BLaER1 treated with 17β-estradiol and CSF1 and Interleukin-3, amounts not matched to agents 10 nM and 100 nM (cell line): ENCODE measurements at regions not wholly inside any gene's neighbourhood (a gene's known extent, or its start where the extent isn't known, plus 50 kb on each side); places are given as distances from the start of the nearest gene placed in this dataset.
"Not testable (repeated sequence)": the region's sequence is repeated elsewhere in the genome, so short reads cannot be mapped to it uniquely, and the experiment has no call there.

Source experiments
- H3K27ac ChIP-seq, 11 experiments: shearing (Covaris generic); formaldehyde crosslinking; 2 replicates each; pipeline ENCODE4 v1.8.1; 2022
- H3K27me3 ChIP-seq, 11 experiments: shearing (Covaris generic); formaldehyde crosslinking; 2 replicates each; pipeline ENCODE4 v1.8.1; 2022
- H3K36me3 ChIP-seq, 11 experiments: shearing (Covaris generic); formaldehyde crosslinking; 2 replicates each; pipeline ENCODE4 v1.8.1; 2022
- H3K4me1 ChIP-seq, 10 experiments: shearing (Covaris generic); formaldehyde crosslinking; 2 replicates each; pipeline ENCODE4 v1.8.1; 2022
- H3K4me2 ChIP-seq, 11 experiments: shearing (Covaris generic); formaldehyde crosslinking; 2 replicates each; pipeline ENCODE4 v1.8.1; 2022
- H3K4me3 ChIP-seq, 10 experiments: shearing (Covaris generic); formaldehyde crosslinking; 2 replicates each; pipeline ENCODE4 v1.8.1; 2022
- H3K9ac ChIP-seq, 11 experiments: shearing (Covaris generic); formaldehyde crosslinking; 2 replicates each; pipeline ENCODE4 v1.8.1; 2022
- H3K9me3 ChIP-seq, 11 experiments: shearing (Covaris generic); formaldehyde crosslinking; replicated peaks in 1 of 11; 2 replicates each; pipeline ENCODE4 v1.8.1; 2022
- H4K20me1 ChIP-seq, 11 experiments: shearing (Covaris generic); formaldehyde crosslinking; 2 replicates each; pipeline ENCODE4 v1.8.1; 2022
- Cebpa-rat ChIP-seq, 11 experiments: shearing (Covaris generic); IDR thresholded peaks; 2 replicates each; pipeline ENCODE4 v1.8.1; 2022

DNA sequence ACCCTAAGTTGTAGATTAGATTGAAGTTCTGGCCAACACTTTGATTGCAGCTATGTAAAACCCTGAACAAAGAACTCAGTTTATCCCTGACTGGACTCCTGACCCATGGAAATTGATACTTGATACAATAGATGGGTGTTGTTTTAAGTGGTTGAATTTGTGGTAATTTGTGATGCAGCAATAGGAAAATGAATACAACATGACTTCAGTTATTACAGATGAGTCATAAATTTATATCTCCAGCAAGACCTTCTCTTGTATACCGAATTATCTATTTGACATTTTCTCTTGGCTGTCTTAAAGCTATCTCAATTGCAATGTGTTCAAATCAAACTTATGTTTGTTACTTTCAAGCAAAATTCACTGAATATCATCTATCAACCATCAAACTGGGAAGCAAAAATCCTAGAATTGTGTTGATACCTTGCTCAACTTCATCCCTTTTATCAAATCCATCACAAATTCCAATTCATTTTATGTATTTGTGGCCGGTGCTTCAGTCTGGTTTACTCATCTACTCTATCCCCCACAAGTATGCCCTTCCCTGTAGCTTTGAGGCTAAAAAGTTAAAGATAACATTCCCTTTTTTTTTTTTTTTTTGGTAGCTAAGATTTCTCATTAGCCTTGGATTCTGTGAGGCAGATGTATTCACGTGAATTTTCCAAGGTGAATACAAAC, 129.4 kb upstream of the CENPW start:
- no peak overlapping the region for H3K4me3 ChIP-seq
- H3K36me3 ChIP-seq: no peaks in the 10 kb centered on the region
- TF ChIP-seq Cebpa-rat (IDR thresholded peaks at IDR 0.05): no peak

DNA sequence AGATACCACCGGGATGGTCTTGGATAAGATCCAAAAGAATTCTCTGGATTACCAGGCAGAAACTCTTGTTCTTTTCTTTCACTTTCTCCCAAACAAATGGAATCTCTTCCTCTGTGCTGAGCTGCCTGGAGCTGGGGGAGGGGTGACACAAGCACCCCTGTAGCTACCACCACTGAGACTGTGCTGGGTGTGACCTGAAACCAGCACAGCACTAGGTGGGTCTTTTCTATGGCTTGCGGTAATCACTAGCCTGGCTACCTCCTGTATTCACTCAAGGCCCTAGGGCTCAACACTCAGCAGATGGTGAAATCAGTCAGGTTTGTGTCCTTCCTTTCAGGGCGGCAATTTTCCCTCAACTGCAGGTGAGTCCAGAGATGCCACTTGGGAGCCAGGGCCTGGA, 122.4 kb upstream of the CENPW start:
- Histone ChIP-seq H3K27me3 (no peaks in the 10 kb centered on the region), H4K20me1 (no peaks in the 10 kb centered on the region), H3K4me1 (no peaks in the 10 kb centered on the region), H3K27ac (no peak overlapping the region), H3K4me3 (no peak overlapping the region), H3K9ac (no peak overlapping the region), H3K36me3 (no peaks in the 10 kb centered on the region), H3K9me3 (peaks cover 0 to 10% (median 5%) of the 10 kb centered on the region in 11 experiments; a peak in 7 of 22 replicates), H3K4me2 (no peak overlapping the region)
- no peak for TF ChIP-seq Cebpa-rat (IDR thresholded peaks at IDR 0.05)

More for the DNA sequence above, 129.4 kb upstream of the CENPW start:
- no peak overlapping the region for H3K9ac ChIP-seq
- H3K27ac ChIP-seq: no peak overlapping the region
- H4K20me1 ChIP-seq: no peaks in the 10 kb centered on the region
- no peak overlapping the region for H3K4me2 ChIP-seq
- no peaks in the 10 kb centered on the region for H3K27me3 ChIP-seq
- no peaks in the 10 kb centered on the region for H3K4me1 ChIP-seq
- H3K9me3 ChIP-seq: no peaks in the 10 kb centered on the region

DNA sequence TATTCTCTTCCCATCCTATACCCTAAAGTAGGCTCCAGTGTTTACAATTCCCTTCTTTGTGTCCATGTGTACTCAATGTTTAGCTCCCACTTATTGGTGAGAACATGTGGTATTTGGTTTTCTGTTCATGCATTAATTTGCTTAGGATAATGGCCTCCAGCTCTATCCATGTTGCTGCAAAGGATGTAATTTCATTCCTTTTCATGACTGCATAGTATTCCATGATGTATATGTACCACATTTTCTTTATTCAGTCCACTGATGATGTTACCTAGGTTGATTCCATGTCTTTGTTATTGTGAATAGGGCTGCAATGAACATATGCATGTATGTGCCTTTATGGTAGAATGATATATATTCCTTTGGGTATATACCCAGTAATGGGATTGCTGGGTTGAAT, 119.0 kb upstream of the CENPW start:
- not testable (repeated sequence) for H3K27ac ChIP-seq, H3K9ac ChIP-seq
- H3K9me3 ChIP-seq: peaks cover 0 to 10% (median 5%) of the 10 kb centered on the region in 11 experiments; a peak in 7 of 22 replicates

DNA sequence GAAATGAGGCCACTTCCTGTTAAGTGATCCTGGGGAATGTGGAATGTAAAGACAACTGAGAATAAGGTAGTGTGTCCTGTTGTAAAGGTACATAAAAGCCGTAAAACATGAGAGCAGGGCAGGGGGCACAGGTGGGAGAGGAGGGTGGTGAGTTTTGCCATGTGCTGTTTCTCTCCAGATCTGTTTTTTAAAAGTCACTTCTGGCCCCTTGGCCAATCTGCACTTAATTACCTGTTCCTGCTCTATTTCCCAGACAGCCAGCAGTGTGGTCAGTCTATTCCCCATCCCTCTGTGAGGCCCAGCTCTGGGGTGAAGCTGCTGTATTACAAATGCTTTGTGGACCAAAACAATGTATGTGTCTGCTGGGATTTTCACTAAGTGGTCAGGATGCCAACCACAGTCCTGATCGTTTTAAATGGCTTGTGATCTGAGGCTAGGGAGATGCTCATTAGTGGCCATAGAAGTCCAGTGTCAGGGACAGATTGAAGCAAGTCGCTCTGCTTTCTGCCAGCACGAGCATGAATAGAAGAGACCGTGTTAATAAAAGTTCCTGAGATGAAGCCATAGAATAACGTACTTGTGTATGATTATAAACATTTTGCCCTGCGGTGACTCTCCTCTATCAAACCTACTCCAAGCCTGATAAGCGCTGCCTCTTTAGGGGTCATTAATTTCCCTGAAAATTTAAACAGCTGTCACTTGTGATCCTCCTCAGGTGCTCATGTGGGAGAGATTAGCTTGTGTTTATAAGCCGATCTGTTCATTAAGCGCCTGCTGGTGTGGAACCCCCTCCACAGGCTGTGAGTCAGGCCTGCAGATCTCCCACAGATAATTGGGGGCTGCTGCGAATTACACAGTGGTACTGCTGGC, 111.8 kb upstream of the CENPW start:
- no peak for TF ChIP-seq Cebpa-rat (IDR thresholded peaks at IDR 0.05)
- no peak overlapping the region for H3K4me3 ChIP-seq
- no peaks in the 10 kb centered on the region for H3K36me3 ChIP-seq
- no peaks in the 10 kb centered on the region for H4K20me1 ChIP-seq
- no peaks in the 10 kb centered on the region for H3K4me1 ChIP-seq
- H3K27ac ChIP-seq: no peak overlapping the region
- H3K27me3 ChIP-seq: no peaks in the 10 kb centered on the region
- no peaks in the 10 kb centered on the region for H3K9me3 ChIP-seq
- no peak overlapping the region for H3K9ac ChIP-seq
- no peak overlapping the region for H3K4me2 ChIP-seq

More for the DNA sequence above, 119.0 kb upstream of the CENPW start:
- H3K4me3 ChIP-seq, H3K4me1 ChIP-seq, H4K20me1 ChIP-seq, H3K4me2 ChIP-seq, H3K27me3 ChIP-seq, H3K36me3 ChIP-seq: not testable (repeated sequence)

DNA sequence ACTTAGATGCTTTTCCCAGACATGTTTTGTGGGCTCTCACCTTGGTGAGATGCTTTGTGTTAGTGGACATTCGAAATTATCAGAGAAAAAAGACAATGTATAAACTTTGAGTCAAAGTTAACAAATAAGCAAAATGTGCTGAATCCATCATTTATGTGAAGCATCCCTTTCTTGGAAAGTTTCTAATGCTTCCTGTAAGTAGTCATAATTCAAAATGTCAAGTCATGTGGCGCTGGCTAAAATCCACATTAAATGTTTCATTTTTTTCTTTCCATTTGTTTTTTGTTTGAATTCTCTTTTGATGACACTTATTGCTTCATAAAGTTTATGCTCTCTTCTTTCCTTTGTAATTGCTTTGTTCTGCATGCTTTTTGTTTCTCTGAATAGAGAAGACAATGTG, 107.2 kb upstream of the CENPW start:
- Histone ChIP-seq H4K20me1 (no peaks in the 10 kb centered on the region), H3K4me2 (no peak overlapping the region), H3K9me3 (no peaks in the 10 kb centered on the region), H3K27me3 (no peaks in the 10 kb centered on the region), H3K4me3 (no peak overlapping the region), H3K4me1 (no peaks in the 10 kb centered on the region), H3K27ac (no peak overlapping the region), H3K9ac (no peak overlapping the region), H3K36me3 (no peaks in the 10 kb centered on the region)
- TF ChIP-seq Cebpa-rat (IDR thresholded peaks at IDR 0.05): no peak

DNA sequence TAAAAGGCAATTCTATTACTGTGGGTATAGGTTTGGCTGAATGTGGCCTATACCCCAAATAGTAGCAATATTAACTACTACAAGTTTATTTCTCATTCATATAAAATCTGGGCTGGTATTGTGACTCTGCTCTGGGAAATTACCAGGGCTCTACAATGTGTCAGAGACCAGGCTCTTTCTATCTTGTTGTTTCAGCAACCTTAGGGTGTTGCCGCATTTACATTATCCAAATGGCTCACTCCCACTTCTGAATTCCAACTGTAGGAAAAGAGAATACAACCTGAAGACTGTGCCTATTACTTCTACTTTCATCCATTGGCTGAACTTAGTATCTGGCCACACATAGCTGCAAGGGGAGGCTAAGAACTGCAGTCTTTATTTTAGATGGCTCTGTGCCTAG, 106.7 kb upstream of the CENPW start:
- H3K4me2 ChIP-seq: no peak overlapping the region
- H3K4me3 ChIP-seq: no peak overlapping the region
- no peak for TF ChIP-seq Cebpa-rat (IDR thresholded peaks at IDR 0.05)
- no peak overlapping the region for H3K27ac ChIP-seq
- H4K20me1 ChIP-seq: no peaks in the 10 kb centered on the region
- H3K9ac ChIP-seq: no peak overlapping the region
- H3K4me1 ChIP-seq: no peaks in the 10 kb centered on the region
- H3K27me3 ChIP-seq: no peaks in the 10 kb centered on the region
- H3K36me3 ChIP-seq: no peaks in the 10 kb centered on the region
- no peaks in the 10 kb centered on the region for H3K9me3 ChIP-seq

DNA sequence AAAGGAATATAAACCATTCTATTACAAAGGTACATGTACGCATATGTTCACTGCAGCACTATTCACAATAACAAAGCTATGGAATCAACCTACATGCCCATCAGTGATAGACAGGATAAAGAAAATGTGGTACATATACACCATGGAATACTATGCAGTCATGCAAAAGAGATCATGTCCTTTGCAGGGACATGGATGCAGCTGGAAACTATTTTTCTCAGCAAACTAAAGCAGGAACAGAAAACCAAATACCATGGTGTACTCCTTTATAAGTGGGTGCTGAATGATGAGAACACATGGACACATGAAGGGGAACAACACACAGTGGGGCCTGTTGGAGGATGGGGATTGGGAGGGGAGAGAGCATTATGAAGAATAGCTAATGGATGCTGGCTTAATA, 104.6 kb upstream of the CENPW start:
- Histone ChIP-seq H3K4me1 (no peaks in the 10 kb centered on the region), H3K4me3 (no peak overlapping the region), H3K36me3 (no peaks in the 10 kb centered on the region), H3K27ac (no peak overlapping the region), H4K20me1 (no peaks in the 10 kb centered on the region), H3K9me3 (peaks cover 0 to 1% (median 0%) of the 10 kb centered on the region in 11 experiments; a peak in 1 of 22 replicates), H3K27me3 (no peaks in the 10 kb centered on the region), H3K9ac (no peak overlapping the region), H3K4me2 (no peak overlapping the region)
- TF ChIP-seq Cebpa-rat (IDR thresholded peaks at IDR 0.05): no peak

DNA sequence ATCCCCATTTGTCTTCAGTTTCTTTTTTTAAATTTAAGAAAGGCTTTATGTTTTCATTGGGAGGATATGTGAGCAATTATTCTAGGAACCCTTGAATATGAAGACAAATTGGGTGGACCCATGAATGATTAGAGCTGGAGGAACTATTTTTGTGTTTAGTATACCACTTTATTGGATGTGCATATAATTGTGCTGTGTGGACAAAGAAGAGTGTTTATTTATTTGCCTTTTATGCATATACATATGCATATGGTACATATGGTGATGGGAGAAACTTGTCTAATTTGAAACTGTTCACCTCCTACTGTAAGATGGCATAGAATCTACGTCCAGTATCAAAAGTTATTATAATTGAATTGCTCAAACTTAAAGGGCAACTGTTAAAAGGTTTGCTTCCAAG, 94.8 kb upstream of the CENPW start:
- H3K9ac ChIP-seq: no peak overlapping the region
- no peaks in the 10 kb centered on the region for H3K36me3 ChIP-seq
- no peak overlapping the region for H3K27ac ChIP-seq
- no peak overlapping the region for H3K4me2 ChIP-seq
- H3K27me3 ChIP-seq: no peaks in the 10 kb centered on the region
- no peaks in the 10 kb centered on the region for H3K4me1 ChIP-seq
- peaks cover 0 to 11% (median 6%) of the 10 kb centered on the region in 11 experiments; a peak in 10 of 22 replicates for H3K9me3 ChIP-seq
- no peaks in the 10 kb centered on the region for H4K20me1 ChIP-seq
- TF ChIP-seq Cebpa-rat (IDR thresholded peaks at IDR 0.05): no peak
- no peak overlapping the region for H3K4me3 ChIP-seq

DNA sequence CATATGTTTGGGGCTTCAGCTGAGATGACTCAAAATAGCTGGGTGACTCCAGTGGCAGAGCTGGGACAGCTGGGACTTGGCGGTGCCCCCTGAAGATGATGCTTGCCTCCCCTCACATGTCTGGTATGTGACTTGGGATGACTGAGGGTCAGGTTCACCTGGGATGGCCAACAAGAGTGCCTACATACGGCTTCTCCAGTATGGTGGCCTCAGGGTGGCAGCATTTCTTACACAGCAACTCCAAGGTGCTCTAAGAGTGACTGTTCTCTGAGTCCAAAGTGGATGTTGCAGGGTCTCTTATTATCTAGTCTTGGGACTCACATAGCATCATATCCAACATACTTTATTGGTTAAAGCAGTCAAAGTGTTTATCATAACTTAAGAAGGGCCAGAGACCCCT, 87.8 kb upstream of the CENPW start:
- Histone ChIP-seq H3K4me3 (no peak overlapping the region), H3K4me1 (peaks cover 4 to 17% (median 14%) of the 10 kb centered on the region in 10 experiments; a peak in 15 of 20 replicates), H4K20me1 (no peaks in the 10 kb centered on the region), H3K9ac (no peak overlapping the region), H3K9me3 (0 out of 22 replicates have a peak, but pooled peaks cover 0 to 6% (median 0%) of the 10 kb centered on the region in 11 experiments), H3K27me3 (no peaks in the 10 kb centered on the region), H3K4me2 (no peak overlapping the region), H3K36me3 (no peaks in the 10 kb centered on the region), H3K27ac (no peak overlapping the region)
- TF ChIP-seq Cebpa-rat (IDR thresholded peaks at IDR 0.05): no peak
